ENCODE measurements at regions not wholly inside any gene's neighbourhood (a gene's known extent, or its start where the extent isn't known, plus 50 kb on each side); places are given as distances from the start of the nearest gene placed in this dataset.

- no peak for TF ChIP-seq CTCF (IDR thresholded peaks at IDR 0.05; ENCODE audit: control extremely low read depth, extremely low read depth, low read depth, missing control alignments)
- ChIA-PET POLR2A (no interaction called here), CTCF (no interaction called here)
- no peak for DNase-seq (ENCODE audit: extremely low spot score)
These were observed 372.1 kb downstream of the LIG4 start for GRCh38 chr13:107843281-107843680.

DNA sequence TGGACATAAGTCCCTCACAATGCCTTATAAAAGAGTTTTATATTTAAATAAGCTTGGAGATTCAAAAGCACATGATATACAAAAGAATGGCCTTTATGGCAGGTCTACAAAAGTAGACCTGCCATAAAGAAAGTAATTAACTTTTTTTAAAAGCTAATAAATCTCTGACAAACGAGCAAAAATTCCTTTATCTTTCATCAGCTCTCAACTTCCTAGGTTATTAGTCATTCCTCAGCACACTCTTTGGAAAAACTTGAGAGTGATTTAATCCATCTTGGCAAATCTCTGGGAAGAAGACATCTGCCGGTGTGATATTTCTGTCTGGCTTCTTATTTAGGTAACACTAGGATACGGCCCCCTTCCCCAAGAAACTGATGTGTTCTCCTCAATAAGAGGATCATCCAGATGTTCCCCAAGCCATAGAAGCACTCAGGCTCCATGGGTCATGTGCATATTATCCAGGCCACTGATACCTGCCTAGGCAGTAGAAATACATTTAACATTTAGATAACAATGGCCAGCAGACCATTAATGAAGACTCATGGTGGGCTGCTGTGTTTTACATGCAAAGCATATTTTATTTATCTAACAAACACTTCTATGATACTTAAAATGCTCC, 372.7 kb downstream of the LIG4 start:
- no peak for TF ChIP-seq CTCF (IDR thresholded peaks at IDR 0.05; ENCODE audit: control extremely low read depth, extremely low read depth, low read depth, missing control alignments)
- CTCF ChIA-PET, result no interaction called here
- POLR2A ChIA-PET, result no interaction called here
- no peak for DNase-seq (ENCODE audit: extremely low spot score)

DNA sequence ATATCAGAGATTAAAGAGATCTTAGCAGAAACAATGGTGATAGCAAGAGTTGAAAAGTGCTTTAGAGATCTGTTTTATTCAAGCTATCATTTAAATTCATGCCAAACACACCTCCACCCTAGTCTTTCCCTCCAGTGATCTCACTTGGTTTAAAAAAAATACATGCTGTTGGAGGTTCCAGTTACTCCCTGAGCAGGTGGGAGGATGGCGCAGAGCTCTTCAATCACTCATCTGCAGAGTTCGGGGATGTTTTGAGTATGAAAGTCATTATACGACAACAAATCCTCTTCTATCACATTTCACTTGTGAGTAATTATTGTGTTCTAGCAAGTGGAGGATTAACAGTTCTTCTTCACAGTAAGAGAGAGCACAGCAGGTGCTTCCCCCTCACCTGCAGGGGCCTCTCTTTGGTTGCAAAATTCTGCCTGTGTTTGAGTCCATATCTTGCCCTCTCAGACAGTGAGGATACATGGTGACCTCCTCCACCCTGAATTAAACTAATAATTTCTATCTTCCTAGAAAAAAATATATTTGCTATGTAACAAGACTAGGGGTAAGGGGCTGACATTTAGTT, 376.7 kb downstream of the LIG4 start:
- ChIA-PET CTCF (no interaction called here), POLR2A (no interaction called here)
- TF ChIP-seq CTCF (IDR thresholded peaks at IDR 0.05; ENCODE audit: control extremely low read depth, extremely low read depth, low read depth, missing control alignments), result no peak
- no peak for DNase-seq (ENCODE audit: extremely low spot score)

- TF ChIP-seq CTCF (IDR thresholded peaks at IDR 0.05; ENCODE audit: control extremely low read depth, extremely low read depth, low read depth, missing control alignments), result no peak
- DNase-seq (ENCODE audit: extremely low spot score), result no peak
- CTCF ChIA-PET, result no interaction called here
- POLR2A ChIA-PET, result no interaction called here
These were observed 378.7 kb downstream of the LIG4 start for GRCh38 chr13:107836685-107837084.

DNA sequence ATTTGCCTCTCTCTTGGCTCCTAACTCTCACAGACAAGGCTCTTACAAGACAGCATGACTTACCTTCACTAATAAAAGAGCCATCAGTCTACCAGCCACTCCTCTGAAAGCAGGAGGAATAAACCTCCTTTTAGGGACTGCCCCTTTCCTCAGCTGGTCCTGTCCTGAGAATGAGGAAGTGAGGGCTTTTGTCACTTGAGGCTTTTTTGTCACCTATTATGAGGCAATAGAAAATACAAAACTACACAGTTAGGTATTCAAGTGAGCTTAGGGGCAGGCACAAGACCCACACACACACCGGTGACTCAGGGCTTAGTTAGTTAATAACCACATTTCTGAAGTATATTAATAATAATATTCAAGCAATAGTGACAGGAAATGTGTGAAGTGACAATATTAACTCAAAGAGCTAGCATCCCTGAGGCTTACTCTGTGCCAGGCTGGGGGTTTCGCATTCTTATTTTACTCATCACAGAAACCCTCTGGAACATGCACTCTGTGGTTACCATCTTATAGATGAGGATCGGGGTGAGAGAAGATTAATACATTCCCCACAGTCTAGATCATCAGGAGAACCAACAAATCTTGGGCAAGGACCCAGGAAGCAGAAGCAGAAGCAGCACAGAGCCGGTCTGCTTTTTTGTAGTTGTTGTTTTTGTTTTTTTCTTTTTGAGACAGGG, 379.9 kb downstream of the LIG4 start:
- ChIA-PET POLR2A (no interaction called here), CTCF (no interaction called here)
- DNase-seq (ENCODE audit: extremely low spot score), result no peak
- no peak for TF ChIP-seq CTCF (IDR thresholded peaks at IDR 0.05; ENCODE audit: control extremely low read depth, extremely low read depth, low read depth, missing control alignments)

- POLR2A ChIA-PET, result no interaction called here
- CTCF ChIA-PET, result no interaction called here
- no peak for TF ChIP-seq CTCF (IDR thresholded peaks at IDR 0.05; ENCODE audit: control extremely low read depth, extremely low read depth, low read depth, missing control alignments)
- no peak for DNase-seq (ENCODE audit: extremely low spot score)
These were observed 380.6 kb downstream of the LIG4 start for GRCh38 chr13:107834717-107835116.
